ENCODE measurements at regions not wholly inside any gene's neighbourhood (a gene's known extent, or its start where the extent isn't known, plus 50 kb on each side); places are given as distances from the start of the nearest gene placed in this dataset.

GRCh38 chr6:164751395-164751794 is 558.0 kb downstream of the C6orf118 start (continued):
- TF ChIP-seq PATZ1 (CRISPR knock-in tag; IDR thresholded peaks at IDR 0.05; ENCODE audit: borderline replicate concordance), result no peak
- TF ChIP-seq ZNF70 (CRISPR knock-in tag; IDR thresholded peaks at IDR 0.05), result no peak
- TF ChIP-seq ZFP30 (CRISPR knock-in tag; IDR thresholded peaks at IDR 0.05), result no peak
- no peak for TF ChIP-seq OSR1 (CRISPR knock-in tag; IDR thresholded peaks at IDR 0.05)
- no peak for TF ChIP-seq CSDC2 (CRISPR knock-in tag; IDR thresholded peaks at IDR 0.05)
- no peak for TF ChIP-seq ZFP3 (CRISPR knock-in tag; IDR thresholded peaks at IDR 0.05)
- no peak for TF ChIP-seq ISL1 (CRISPR knock-in tag; IDR thresholded peaks at IDR 0.05)

- TF ChIP-seq ZC3H10 (CRISPR knock-in tag; IDR thresholded peaks at IDR 0.05) (no peak), TOX (CRISPR knock-in tag; IDR thresholded peaks at IDR 0.05; ENCODE audit: borderline replicate concordance) (no peak), PPARA (CRISPR knock-in tag; IDR thresholded peaks at IDR 0.05; ENCODE audit: borderline replicate concordance) (no peak), POU6F1 (CRISPR knock-in tag; IDR thresholded peaks at IDR 0.05; ENCODE audit: borderline replicate concordance, low read depth) (no peak), ESRRG (CRISPR knock-in tag; IDR thresholded peaks at IDR 0.05) (no peak), PATZ1 (CRISPR knock-in tag; IDR thresholded peaks at IDR 0.05; ENCODE audit: borderline replicate concordance) (no peak), TCF4 (CRISPR knock-in tag; IDR thresholded peaks at IDR 0.05; ENCODE audit: borderline replicate concordance) (no peak), GLIS3 (CRISPR knock-in tag; IDR thresholded peaks at IDR 0.05) (no peak), ARNTL (CRISPR knock-in tag; IDR thresholded peaks at IDR 0.05; ENCODE audit: borderline replicate concordance, low read depth) (no peak), CSRNP3 (CRISPR knock-in tag; IDR thresholded peaks at IDR 0.05) (no peak), ZNF8 (CRISPR knock-in tag; IDR thresholded peaks at IDR 0.05) (no peak), BACH2 (CRISPR knock-in tag; IDR thresholded peaks at IDR 0.05; ENCODE audit: borderline replicate concordance) (no peak), ZFP3 (CRISPR knock-in tag; IDR thresholded peaks at IDR 0.05) (no peak), ISL1 (CRISPR knock-in tag; IDR thresholded peaks at IDR 0.05) (no peak), OSR1 (CRISPR knock-in tag; IDR thresholded peaks at IDR 0.05) (no peak), TSHZ2 (CRISPR knock-in tag; IDR thresholded peaks at IDR 0.05) (no peak), ZNF565 (CRISPR knock-in tag; conservative IDR thresholded peaks at IDR 0.05; ENCODE audit: low read depth) (no peak), ZFP30 (CRISPR knock-in tag; IDR thresholded peaks at IDR 0.05) (no peak), ZNF70 (CRISPR knock-in tag; IDR thresholded peaks at IDR 0.05) (no peak)
- no peak for ATAC-seq
These were observed 559.3 kb downstream of the C6orf118 start for GRCh38 chr6:164750128-164750527.

Measured in SK-N-SH treated with all-trans-retinoic acid at 6 μM for 48 hours (cell line).